AG04449 (cell line): ENCODE measurements at regions not wholly inside any gene's neighbourhood (a gene's known extent, or its start where the extent isn't known, plus 50 kb on each side); places are given as distances from the start of the nearest gene placed in this dataset.

Source experiments
- CTCF ChIA-PET: fragments of 350-600 bp; formaldehyde crosslinking; extraction: SDS; loops from one replicate; lab custom pipeline; 2021; ENCODE audit warnings: antibody characterized with exemption; lab: Yijun Ruan, JAX
- POLR2A ChIA-PET: fragments of 400-600, 350-600 bp; formaldehyde crosslinking; extraction: SDS; loops from one replicate; lab custom pipeline; 2020; ENCODE audit warnings: antibody characterized with exemption, inconsistent platforms; lab: Yijun Ruan, JAX
- DNase-seq: peaks from one replicate; pipeline ENCODE4 v3.0.0-alpha.2; 2010; ENCODE audit warnings: low read depth, low spot score
- H3K4me3 ChIP-seq: 2 replicates; pipeline ENCODE4 v1.5.1; 2011; ENCODE audit warnings: low read depth, mild to moderate bottlenecking, control low read depth, low read length
- TF ChIP-seq, protein P1 (sequence below): IDR thresholded peaks from one replicate; pipeline ENCODE4 v1.5.1; 2011; ENCODE audit warnings: mild to moderate bottlenecking, moderate library complexity, low read length, control low read depth, inconsistent platforms; ENCODE audit not compliant: insufficient read depth; ENCODE audit errors: missing control alignments

DNA sequence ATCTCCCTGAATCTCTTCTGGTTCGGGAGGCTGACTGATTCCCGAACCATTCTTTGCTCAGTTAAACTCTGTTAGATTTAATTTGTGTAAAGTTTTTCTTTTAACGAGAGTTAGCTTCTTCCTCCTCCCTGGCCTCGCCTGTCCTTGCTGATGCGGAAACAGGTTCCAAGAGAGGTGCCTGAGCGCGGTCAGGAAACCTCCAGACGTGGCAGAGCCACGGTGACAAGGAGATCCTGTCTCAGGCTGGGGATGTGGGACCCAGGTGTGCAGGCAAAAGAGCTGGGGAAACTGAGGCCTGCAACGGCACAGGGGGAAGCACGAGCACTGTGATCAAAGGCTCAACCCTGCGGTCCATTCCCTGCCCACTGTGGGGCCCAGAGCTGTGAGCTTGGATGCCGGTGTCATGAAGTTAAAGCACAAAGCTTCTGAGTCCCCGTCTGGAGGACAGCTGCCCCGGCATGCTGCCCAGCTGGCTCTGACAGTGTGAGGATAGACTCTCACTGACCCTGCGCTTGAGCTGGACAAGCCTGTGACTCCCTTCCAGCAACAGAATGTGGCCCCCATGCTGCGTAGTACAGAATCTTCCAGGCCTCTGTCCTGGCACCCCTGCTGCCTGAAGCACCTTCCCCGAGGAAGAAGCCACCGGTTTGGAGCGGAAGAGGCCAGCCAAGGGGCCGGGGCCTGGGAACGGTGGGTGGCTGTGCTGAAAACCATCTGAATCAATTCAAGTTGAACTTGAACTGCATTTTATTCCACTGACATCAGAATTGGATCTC is 960.6 kb downstream of the BRD1 start:
- no peak overlapping the region for H3K4me3 ChIP-seq
- TF ChIP-seq, protein P1, sequence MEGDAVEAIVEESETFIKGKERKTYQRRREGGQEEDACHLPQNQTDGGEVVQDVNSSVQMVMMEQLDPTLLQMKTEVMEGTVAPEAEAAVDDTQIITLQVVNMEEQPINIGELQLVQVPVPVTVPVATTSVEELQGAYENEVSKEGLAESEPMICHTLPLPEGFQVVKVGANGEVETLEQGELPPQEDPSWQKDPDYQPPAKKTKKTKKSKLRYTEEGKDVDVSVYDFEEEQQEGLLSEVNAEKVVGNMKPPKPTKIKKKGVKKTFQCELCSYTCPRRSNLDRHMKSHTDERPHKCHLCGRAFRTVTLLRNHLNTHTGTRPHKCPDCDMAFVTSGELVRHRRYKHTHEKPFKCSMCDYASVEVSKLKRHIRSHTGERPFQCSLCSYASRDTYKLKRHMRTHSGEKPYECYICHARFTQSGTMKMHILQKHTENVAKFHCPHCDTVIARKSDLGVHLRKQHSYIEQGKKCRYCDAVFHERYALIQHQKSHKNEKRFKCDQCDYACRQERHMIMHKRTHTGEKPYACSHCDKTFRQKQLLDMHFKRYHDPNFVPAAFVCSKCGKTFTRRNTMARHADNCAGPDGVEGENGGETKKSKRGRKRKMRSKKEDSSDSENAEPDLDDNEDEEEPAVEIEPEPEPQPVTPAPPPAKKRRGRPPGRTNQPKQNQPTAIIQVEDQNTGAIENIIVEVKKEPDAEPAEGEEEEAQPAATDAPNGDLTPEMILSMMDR: no peak
- no peak for DNase-seq
- POLR2A ChIA-PET: no interaction called here
- CTCF ChIA-PET: no interaction called here

DNA sequence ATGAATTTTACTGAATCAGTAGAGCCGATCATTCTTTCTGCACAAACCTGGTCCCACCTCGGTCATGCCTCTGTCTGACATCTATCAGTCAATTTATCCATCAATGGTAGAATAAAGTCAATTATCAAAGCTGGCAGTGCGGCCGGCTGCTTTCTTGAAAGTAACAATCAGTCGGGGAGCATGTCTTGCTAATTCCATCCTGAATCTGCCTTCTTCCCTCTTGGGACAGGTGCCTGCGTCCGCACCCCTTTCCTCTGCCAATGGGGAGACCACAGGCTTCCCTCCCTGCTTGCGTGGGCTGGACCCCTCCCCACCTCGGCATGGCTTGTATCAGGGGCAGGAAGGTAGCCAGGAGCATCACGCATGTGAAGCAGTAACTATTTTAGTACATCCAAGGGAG is 962.9 kb downstream of the BRD1 start:
- TF ChIP-seq, protein P1: no peak
- DNase-seq: no peak
- CTCF ChIA-PET: no interaction called here
- no peak overlapping the region for H3K4me3 ChIP-seq
- POLR2A ChIA-PET: no interaction called here

DNA sequence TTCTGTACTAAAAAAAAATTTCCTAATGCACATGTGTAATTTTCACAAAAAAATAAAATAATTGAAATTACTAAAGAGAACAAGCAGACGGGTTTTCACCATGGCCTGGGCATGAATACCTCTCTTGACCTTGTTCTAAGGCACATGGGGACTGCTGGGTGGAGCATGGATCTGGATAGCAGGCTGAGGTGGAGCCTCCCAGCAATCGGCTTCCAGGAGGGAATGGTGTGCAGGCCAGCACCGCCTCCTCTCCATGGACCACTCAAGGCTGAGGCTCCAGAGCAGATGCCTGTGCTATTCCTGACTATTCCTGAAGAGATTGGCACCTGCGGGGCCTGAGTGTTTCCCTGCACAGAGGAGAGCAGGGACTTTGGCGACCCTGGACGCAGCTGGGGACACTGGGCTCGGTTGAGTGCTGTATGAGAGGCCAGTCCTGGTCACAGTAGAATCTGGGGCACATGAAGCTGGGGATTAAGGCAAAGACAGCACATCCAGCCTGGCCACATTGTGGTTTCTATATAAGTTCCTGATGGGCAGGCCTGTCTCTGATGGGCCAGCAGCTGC is 963.6 kb downstream of the BRD1 start:
- DNase-seq: no peak
- H3K4me3 ChIP-seq: no peak overlapping the region
- POLR2A ChIA-PET: no interaction called here
- TF ChIP-seq, protein P1: no peak
- CTCF ChIA-PET: no interaction called here

DNA sequence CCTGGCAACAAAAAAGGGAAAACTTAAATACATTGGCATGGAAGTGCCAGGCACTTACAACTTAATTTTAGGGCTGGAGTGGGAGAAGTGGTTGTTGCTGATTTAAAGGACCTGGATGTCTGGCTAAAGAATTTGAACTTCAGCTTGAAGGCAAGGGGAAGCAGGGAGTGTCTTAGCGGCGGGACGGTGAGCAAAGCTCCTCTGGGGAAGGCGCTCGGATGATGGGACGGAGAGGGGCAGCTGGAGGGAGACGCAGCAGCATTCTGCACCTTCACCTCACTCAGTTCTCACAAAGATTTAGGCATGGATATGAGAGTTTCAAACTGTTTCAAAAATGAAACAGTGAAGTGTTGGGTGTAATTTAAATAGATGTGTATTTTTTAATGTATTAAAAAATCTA is 967.1 kb downstream of the BRD1 start:
- no peak overlapping the region for H3K4me3 ChIP-seq
- ChIA-PET POLR2A (no interaction called here), CTCF (no interaction called here)
- DNase-seq: no peak
- TF ChIP-seq, protein P1: no peak

DNA sequence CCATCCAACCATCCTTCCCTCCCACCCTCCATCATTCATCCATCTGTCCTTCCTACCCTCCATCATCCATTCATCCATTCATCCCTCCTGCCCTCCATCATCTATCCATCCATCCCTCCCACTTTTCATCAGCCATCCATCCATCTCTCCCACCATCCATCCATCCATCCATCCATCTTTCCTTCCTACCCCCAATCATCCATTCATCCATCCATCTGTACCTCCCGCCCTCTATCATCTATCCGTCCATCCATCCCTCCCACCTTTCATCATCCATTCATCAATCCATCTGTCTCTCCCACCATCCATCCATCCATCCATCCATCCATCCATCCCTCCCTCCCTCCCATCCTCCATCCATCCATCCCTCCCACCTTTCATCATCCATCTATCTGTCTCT is 968.8 kb downstream of the BRD1 start:
- DNase-seq: no peak
- H3K4me3 ChIP-seq: no peak overlapping the region
- POLR2A ChIA-PET: no interaction called here
- CTCF ChIA-PET: no interaction called here
- TF ChIP-seq, protein P1: no peak

DNA sequence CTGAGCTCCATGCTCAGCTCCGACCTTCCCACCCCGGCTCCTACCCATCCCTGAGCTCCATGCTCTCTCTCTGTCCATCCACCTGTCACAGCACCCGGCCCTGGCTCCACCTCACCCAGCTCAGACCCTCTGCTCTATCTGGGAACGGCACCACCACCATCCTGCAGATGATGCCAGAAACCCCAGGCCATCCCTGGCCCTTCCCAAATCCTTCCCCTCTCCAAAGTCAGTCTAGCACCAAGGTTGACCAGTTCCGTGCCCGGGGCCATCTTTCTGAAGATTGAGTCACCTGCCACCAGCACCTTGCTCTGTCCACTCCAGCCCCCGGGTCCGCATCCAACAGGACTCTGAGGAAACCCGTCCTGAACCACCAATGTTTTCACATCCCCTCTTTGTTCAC is 969.6 kb downstream of the BRD1 start:
- POLR2A ChIA-PET: no interaction called here
- CTCF ChIA-PET: no interaction called here
- TF ChIP-seq, protein P1: no peak
- DNase-seq: no peak
- no peak overlapping the region for H3K4me3 ChIP-seq
